SIG-M5 treated with dmso at 0.1 percent for 504 hours (cell line): ENCODE measurements at regions not wholly inside any gene's neighbourhood (a gene's known extent, or its start where the extent isn't known, plus 50 kb on each side); places are given as distances from the start of the nearest gene placed in this dataset.
"Not testable (repeated sequence)": the region's sequence is repeated elsewhere in the genome, so short reads cannot be mapped to it uniquely, and the experiment has no call there.

ENCODE experiments used
- DNase-seq: peaks from one replicate; lab custom pipeline; 2025; ENCODE audit not compliant: unreplicated experiment; lab: John Stamatoyannopoulos, UW

GRCh38 chr15:70602834-70603560, 160.4 kb downstream of the UACA start:
- DNase-seq = no peak

GRCh38 chr15:70602281-70602680, 161.1 kb downstream of the UACA start:
- DNase-seq = no peak

GRCh38 chr15:70597945-70598344, 165.4 kb downstream of the UACA start:
- DNase-seq = no peak

- no peak for DNase-seq
These were observed 166.2 kb downstream of the UACA start for GRCh38 chr15:70597056-70597603.

- DNase-seq = no peak
These were observed 166.9 kb downstream of the UACA start for GRCh38 chr15:70596354-70597055.

GRCh38 chr15:70593795-70594194, 169.6 kb downstream of the UACA start:
- no peak for DNase-seq

GRCh38 chr15:70589728-70590127, 173.6 kb downstream of the UACA start:
- DNase-seq = no peak

- peak; percentile 89 for DNase-seq
These were observed 174.1 kb downstream of the UACA start for GRCh38 chr15:70589221-70589620.

GRCh38 chr15:70588613-70589012, 174.7 kb downstream of the UACA start:
- no peak for DNase-seq

GRCh38 chr15:70587896-70588567, 175.3 kb downstream of the UACA start:
- DNase-seq = no peak

GRCh38 chr15:70587012-70587634, 176.2 kb downstream of the UACA start:
- not testable (repeated sequence) for DNase-seq

GRCh38 chr15:70586241-70586640, 177.1 kb downstream of the UACA start:
- DNase-seq = no peak

GRCh38 chr15:70585707-70586034, 177.7 kb downstream of the UACA start:
- no peak for DNase-seq

- DNase-seq = no peak
These were observed 178.3 kb downstream of the UACA start for GRCh38 chr15:70584838-70585706.

GRCh38 chr15:70584441-70584837, 178.9 kb downstream of the UACA start:
- DNase-seq = no peak

GRCh38 chr15:70583006-70583405, 180.4 kb downstream of the UACA start:
- DNase-seq = no peak

GRCh38 chr15:70582143-70582945, 181.0 kb downstream of the UACA start:
- no peak for DNase-seq

GRCh38 chr15:70580958-70581357, 182.4 kb downstream of the UACA start:
- peak; percentile 23 for DNase-seq

- DNase-seq = no peak
These were observed 183.1 kb downstream of the UACA start for GRCh38 chr15:70580286-70580685.

GRCh38 chr15:70579766-70580165, 183.6 kb downstream of the UACA start:
- DNase-seq = no peak
